OCI-LY1 (cell line): ENCODE measurements at regions not wholly inside any gene's neighbourhood (a gene's known extent, or its start where the extent isn't known, plus 50 kb on each side); places are given as distances from the start of the nearest gene placed in this dataset.

ENCODE experiments used
- H2AFZ ChIP-seq: fragments of 200-600 bp; sonication (generic), shearing (Covaris generic); 2 replicates; pipeline ENCODE4 v1.6.0; 2014; ENCODE audit warnings: antibody characterized with exemption, mild to moderate bottlenecking, low read length
- H3F3A ChIP-seq: fragments of 200-600 bp; sonication (generic), shearing (Covaris generic); 2 replicates; pipeline ENCODE4 v1.6.0; 2014; ENCODE audit warnings: mild to moderate bottlenecking, antibody characterized with exemption, low read length, moderate library complexity; ENCODE audit not compliant: insufficient read depth
- H3K27ac ChIP-seq: fragments of 200-600 bp; sonication (generic); 2 replicates; pipeline ENCODE4 v1.5.1; 2014; ENCODE audit warnings: low read length, mixed run types, mild to moderate bottlenecking, low read depth; ENCODE audit not compliant: poor library complexity, severe bottlenecking
- H3K27me3 ChIP-seq: fragments of 200-600 bp; sonication (generic); 2 replicates; pipeline ENCODE4 v1.6.0; 2014; ENCODE audit warnings: antibody characterized with exemption, mild to moderate bottlenecking, low read length, moderate library complexity; ENCODE audit not compliant: insufficient read depth
- H3K36me3 ChIP-seq: fragments of 200-600 bp; sonication (generic); 2 replicates; pipeline ENCODE4 v1.6.1; 2014; ENCODE audit warnings: mild to moderate bottlenecking, antibody characterized with exemption, low read length, moderate library complexity, mixed read lengths; ENCODE audit not compliant: insufficient read depth
- H3K4me1 ChIP-seq: fragments of 200-600 bp; sonication (generic); 2 replicates; pipeline ENCODE4 v1.5.1; 2014; ENCODE audit warnings: mild to moderate bottlenecking, low read length, moderate library complexity; ENCODE audit not compliant: insufficient read depth, severe bottlenecking
- H3K4me2 ChIP-seq: fragments of 200-600 bp; sonication (generic), shearing (Covaris generic); 2 replicates; pipeline ENCODE4 v1.6.1; 2014; ENCODE audit warnings: low read length
- H3K4me3 ChIP-seq: fragments of 200-600 bp; sonication (generic); 2 replicates; pipeline ENCODE4 v1.5.1; 2014; ENCODE audit warnings: low read length, low read depth, mild to moderate bottlenecking, mixed read lengths; ENCODE audit not compliant: poor library complexity, severe bottlenecking
- H3K79me2 ChIP-seq: fragments of 200-600 bp; shearing (Covaris generic); 2 replicates; pipeline ENCODE4 v1.6.1; 2016; ENCODE audit warnings: mixed run types, low read length, mixed read lengths; ENCODE audit not compliant: insufficient read depth
- H3K9ac ChIP-seq: fragments of 200-600 bp; sonication (generic), shearing (Covaris generic); 2 replicates; pipeline ENCODE4 v1.6.1; 2014; ENCODE audit warnings: mild to moderate bottlenecking, low read length, mixed read lengths
- H3K9me2 ChIP-seq: fragments of 200-600 bp; sonication (generic), shearing (Covaris generic); 2 replicates; pipeline ENCODE4 v1.6.1; 2014; ENCODE audit warnings: low read depth, mild to moderate bottlenecking, low read length, mixed read lengths
- H3K9me3 ChIP-seq: fragments of 200-600 bp; shearing (Covaris generic); 2 replicates; pipeline ENCODE4 v1.6.1; 2014; ENCODE audit warnings: low read length, mixed read lengths
- H4K20me1 ChIP-seq: fragments of 200-600 bp; sonication (generic), shearing (Covaris generic); 2 replicates; pipeline ENCODE4 v1.6.0; 2016; ENCODE audit warnings: mild to moderate bottlenecking, low read length; ENCODE audit not compliant: insufficient read depth
- EZH2 ChIP-seq: fragments of 200-600 bp; sonication (generic), shearing (Covaris generic); IDR thresholded peaks from 2 replicates; pipeline ENCODE4 v1.8.0; 2017; ENCODE audit warnings: borderline replicate concordance, mixed run types, mild to moderate bottlenecking, antibody characterized with exemption, low read length, moderate library complexity, mixed read lengths
- TF ChIP-seq, protein P1 (sequence below): fragments of 200-600 bp; sonication (generic), shearing (Covaris generic); IDR thresholded peaks from 2 replicates; pipeline ENCODE4 v1.5.1; 2017; ENCODE audit warnings: mild to moderate bottlenecking, antibody characterized with exemption, low read length, moderate library complexity, mixed read lengths

DNA sequence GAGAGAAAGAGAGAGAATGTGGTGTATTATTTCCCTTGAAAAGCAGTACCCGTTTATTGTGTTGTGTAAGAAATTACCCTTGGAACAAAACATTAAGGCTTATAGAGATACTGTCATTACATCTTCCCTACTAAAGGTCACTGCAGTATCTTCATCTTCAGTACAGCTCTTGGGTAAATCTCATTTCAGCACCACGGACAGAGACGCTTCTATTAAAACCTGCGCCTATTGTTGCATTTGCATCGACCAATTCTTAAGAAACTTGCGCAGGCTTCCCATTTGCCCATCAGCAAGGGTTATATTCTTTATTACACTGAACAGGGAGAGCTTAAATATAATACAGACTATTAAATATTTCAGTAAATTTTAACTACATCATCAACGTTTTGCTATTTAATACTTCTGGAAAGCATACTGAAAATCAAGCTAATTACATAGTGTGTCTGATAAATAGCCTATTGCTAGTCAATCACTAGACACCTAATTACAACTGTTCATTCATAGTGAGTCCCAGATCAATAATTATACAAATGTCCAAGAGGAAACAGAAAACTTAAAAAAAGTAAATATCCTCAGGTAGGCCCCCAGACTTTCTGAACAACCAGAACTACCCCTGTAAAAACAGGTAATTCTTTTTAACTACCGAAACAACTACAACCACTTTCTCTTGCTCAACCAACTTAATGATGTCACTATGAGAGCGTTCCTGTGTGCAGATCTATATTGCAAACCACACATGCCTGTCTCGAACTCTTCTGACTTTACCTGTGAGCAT lies 350.6 kb downstream of the LIG4 start:
- Histone ChIP-seq H3K79me2 (no peaks in the 10 kb centered on the region), H3K9me3 (no peaks in the 10 kb centered on the region), H3K4me3 (no peak overlapping the region), H3K4me2 (no peak overlapping the region), H3K9ac (no peak overlapping the region), H3K4me1 (no peaks in the 10 kb centered on the region), H3K27me3 (no peaks in the 10 kb centered on the region), H3F3A (no peaks in the 10 kb centered on the region), H4K20me1 (no peaks in the 10 kb centered on the region), H3K27ac (no peak overlapping the region), H3K36me3 (no peaks in the 10 kb centered on the region), H3K9me2 (no peaks in the 10 kb centered on the region), H2AFZ (no peak overlapping the region)
- TF ChIP-seq EZH2, result no peak
- TF ChIP-seq, protein P1, sequence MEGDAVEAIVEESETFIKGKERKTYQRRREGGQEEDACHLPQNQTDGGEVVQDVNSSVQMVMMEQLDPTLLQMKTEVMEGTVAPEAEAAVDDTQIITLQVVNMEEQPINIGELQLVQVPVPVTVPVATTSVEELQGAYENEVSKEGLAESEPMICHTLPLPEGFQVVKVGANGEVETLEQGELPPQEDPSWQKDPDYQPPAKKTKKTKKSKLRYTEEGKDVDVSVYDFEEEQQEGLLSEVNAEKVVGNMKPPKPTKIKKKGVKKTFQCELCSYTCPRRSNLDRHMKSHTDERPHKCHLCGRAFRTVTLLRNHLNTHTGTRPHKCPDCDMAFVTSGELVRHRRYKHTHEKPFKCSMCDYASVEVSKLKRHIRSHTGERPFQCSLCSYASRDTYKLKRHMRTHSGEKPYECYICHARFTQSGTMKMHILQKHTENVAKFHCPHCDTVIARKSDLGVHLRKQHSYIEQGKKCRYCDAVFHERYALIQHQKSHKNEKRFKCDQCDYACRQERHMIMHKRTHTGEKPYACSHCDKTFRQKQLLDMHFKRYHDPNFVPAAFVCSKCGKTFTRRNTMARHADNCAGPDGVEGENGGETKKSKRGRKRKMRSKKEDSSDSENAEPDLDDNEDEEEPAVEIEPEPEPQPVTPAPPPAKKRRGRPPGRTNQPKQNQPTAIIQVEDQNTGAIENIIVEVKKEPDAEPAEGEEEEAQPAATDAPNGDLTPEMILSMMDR, result no peak

DNA sequence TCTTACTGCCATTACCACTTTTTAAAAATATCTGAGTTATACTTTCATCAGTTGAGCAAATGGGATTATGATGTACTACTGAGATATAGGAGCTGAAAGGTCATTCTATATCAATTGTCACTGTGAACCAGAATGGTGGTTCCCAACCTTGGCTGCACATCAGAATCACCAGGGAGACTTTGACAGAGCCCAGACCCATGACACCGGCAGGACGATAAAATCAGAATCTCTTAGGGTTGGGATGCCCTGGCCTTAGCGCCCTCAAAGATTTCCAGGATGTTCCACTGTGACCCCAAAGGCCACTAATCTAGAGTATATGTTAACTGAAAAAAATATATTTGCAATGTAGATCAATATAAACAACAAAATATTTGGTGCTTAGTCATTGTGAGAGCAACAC lies 355.1 kb downstream of the LIG4 start:
- Histone ChIP-seq H3K79me2 (no peaks in the 10 kb centered on the region), H3K27me3 (no peaks in the 10 kb centered on the region), H3K9me3 (no peaks in the 10 kb centered on the region), H3K4me2 (no peak overlapping the region), H3K9ac (no peak overlapping the region), H2AFZ (no peak overlapping the region), H3K36me3 (no peaks in the 10 kb centered on the region), H3F3A (no peaks in the 10 kb centered on the region), H3K4me1 (no peaks in the 10 kb centered on the region), H4K20me1 (no peaks in the 10 kb centered on the region), H3K4me3 (no peak overlapping the region), H3K9me2 (no peaks in the 10 kb centered on the region), H3K27ac (no peak overlapping the region)
- TF ChIP-seq, protein P1, result no peak
- no peak for TF ChIP-seq EZH2

DNA sequence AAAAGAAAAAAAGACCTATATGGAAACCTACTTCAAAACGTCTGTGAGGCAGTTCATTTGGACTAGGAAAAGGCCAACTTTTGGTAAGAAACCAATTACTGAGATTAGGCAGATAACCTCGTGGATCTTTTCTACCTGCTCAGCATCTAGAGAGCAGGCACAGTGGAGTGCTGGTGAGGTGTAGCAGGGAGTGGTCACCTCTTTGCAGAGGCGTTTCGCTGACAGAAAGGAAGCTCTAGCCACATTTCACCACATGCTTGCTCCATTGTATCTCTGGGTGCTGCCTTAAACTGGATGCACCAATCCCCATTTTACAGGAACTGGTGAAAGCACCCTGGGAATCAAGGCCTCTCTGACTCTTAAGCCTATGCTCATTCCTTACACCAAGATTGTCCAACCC lies 360.5 kb downstream of the LIG4 start:
- Histone ChIP-seq H3K4me1 (no peaks in the 10 kb centered on the region), H3K79me2 (no peaks in the 10 kb centered on the region), H4K20me1 (no peaks in the 10 kb centered on the region), H2AFZ (no peak overlapping the region), H3K9me2 (no peaks in the 10 kb centered on the region), H3K4me3 (no peak overlapping the region), H3F3A (no peaks in the 10 kb centered on the region), H3K4me2 (no peak overlapping the region), H3K9ac (no peak overlapping the region), H3K36me3 (no peaks in the 10 kb centered on the region), H3K9me3 (no peaks in the 10 kb centered on the region), H3K27me3 (no peaks in the 10 kb centered on the region), H3K27ac (no peak overlapping the region)
- TF ChIP-seq, protein P1, result no peak
- no peak for TF ChIP-seq EZH2
